Lower leg skin (tissue), 3 donors: ENCODE measurements at regions not wholly inside any gene's neighbourhood (a gene's known extent, or its start where the extent isn't known, plus 50 kb on each side); places are given as distances from the start of the nearest gene placed in this dataset.

Source experiments
- CTCF ChIP-seq, 3 donors: fragments of 450-650 bp; IDR thresholded peaks; one replicate each; pipeline ENCODE4 v1.5.1; 2016; ENCODE audit warnings: antibody characterized with exemption in 3 of 3, mild to moderate bottlenecking in 3 of 3, moderate library complexity in 2 of 3
- POLR2A ChIP-seq, 2 donors: fragments of 450-650 bp; IDR thresholded peaks; one replicate each; pipeline ENCODE4 v1.6.1; 2016 to 2017; ENCODE audit warnings: antibody characterized with exemption in 2 of 2, mild to moderate bottlenecking in 1 of 2, moderate library complexity in 1 of 2

GRCh38 chr7:27389496-27389895 is 146.9 kb downstream of the EVX1 start:
- TF ChIP-seq POLR2A (IDR thresholded peaks at IDR 0.05): no peak
- TF ChIP-seq CTCF (IDR thresholded peaks at IDR 0.05): no peak
